A549 (cell line): ENCODE measurements at regions not wholly inside any gene's neighbourhood (a gene's known extent, or its start where the extent isn't known, plus 50 kb on each side); places are given as distances from the start of the nearest gene placed in this dataset.

ENCODE experiments used
- ATAC-seq, 2 experiments: fragments of 200-7000 bp in 1 of 2; fragments of >200 bp in 1 of 2; cut with Nextera tagmentation in 1 of 2; cut with Tn5 transposase in 1 of 2; 3 replicates each; pipeline versions ENCODE4 v1.8.0 to v1.9.1; 2018 to 2020; ENCODE audit warnings: mild to moderate bottlenecking in 1 of 2, moderate library complexity in 1 of 2
- CTCF ChIA-PET: fragments of 300-600 bp; sonication (Branson Sonifier 250); formaldehyde crosslinking; extraction: SDS; loops from one replicate; lab custom pipeline; 2021; ENCODE audit warnings: antibody characterized with exemption, inconsistent platforms; lab: Yijun Ruan, JAX
- POLR2A ChIA-PET: fragments of 350-600 bp; formaldehyde crosslinking; extraction: SDS; loops from one replicate; lab custom pipeline; 2021; ENCODE audit warnings: antibody characterized with exemption, inconsistent platforms; lab: Yijun Ruan, JAX
- DNase-seq, 2 experiments: peaks; one replicate each; pipeline versions ENCODE4 v3.0.0 to v3.0.0-alpha.2; 2011 to 2016; ENCODE audit warnings: low read depth in 1 of 2, low spot score in 1 of 2
- FAIRE-seq: peaks from 2 replicates; lab custom pipeline; 2011; peaks lifted over from hg19 to GRCh38; lab: Jason Lieb, UNC
- H3K27ac ChIP-seq, 2 experiments: fragments of >200 bp; sonication (Bioruptor Twin); formaldehyde crosslinking; 3 replicates each; pipeline ENCODE4 v1.5.1; 2016 to 2017
- H3K4me1 ChIP-seq: fragments of >200 bp; sonication (Bioruptor Twin); formaldehyde crosslinking; 3 replicates; pipeline ENCODE4 v1.6.1; 2016
- H3K4me2 ChIP-seq: fragments of >200 bp; sonication (Bioruptor Twin); formaldehyde crosslinking; 3 replicates; pipeline ENCODE4 v1.6.1; 2016
- H3K4me3 ChIP-seq: fragments of >200 bp; sonication (Bioruptor Twin); formaldehyde crosslinking; 3 replicates; pipeline ENCODE4 v1.5.1; 2016
- H3K9me3 ChIP-seq: fragments of >200 bp; sonication (Bioruptor Twin); formaldehyde crosslinking; 3 replicates; pipeline ENCODE4 v1.6.1; 2016
- BHLHE40 ChIP-seq: IDR thresholded peaks from 2 replicates; pipeline ENCODE4 v1.6.1; 2012; ENCODE audit warnings: low read depth, low read length, inconsistent platforms
- CBX2 ChIP-seq: fragments of 200-600 bp; sonication (generic); IDR thresholded peaks from 2 replicates; pipeline ENCODE4 v1.6.1; 2016; ENCODE audit warnings: low read depth, mild to moderate bottlenecking, borderline replicate concordance
- EHMT2 ChIP-seq: fragments of 200-600 bp; sonication (generic); IDR thresholded peaks from 2 replicates; pipeline ENCODE4 v1.6.1; 2016; ENCODE audit warnings: antibody characterized with exemption, low read depth, mild to moderate bottlenecking, moderate library complexity
- ESRRA ChIP-seq: fragments of 150-350 bp; IDR thresholded peaks from 2 replicates; pipeline ENCODE4 v1.6.1; 2014; ENCODE audit warnings: mild to moderate bottlenecking, low read length, borderline replicate concordance
- FOXS1 ChIP-seq: fragments of 250-450 bp; sonication (Bioruptor Pico); IDR thresholded peaks from 2 replicates; pipeline ENCODE4 v1.5.0; 2020; ENCODE audit warnings: mild to moderate bottlenecking, moderate library complexity
- HDAC2 ChIP-seq: fragments of 200-600 bp; sonication (generic); IDR thresholded peaks from 2 replicates; pipeline ENCODE4 v1.6.1; 2016
- HEYL ChIP-seq: fragments of 250-450 bp; sonication (Bioruptor Pico); IDR thresholded peaks from 2 replicates; pipeline ENCODE4 v1.8.0; 2021; ENCODE audit warnings: mild to moderate bottlenecking, moderate library complexity
- HOXB13 ChIP-seq: fragments of 250-450 bp; sonication (Bioruptor Pico); IDR thresholded peaks from 2 replicates; pipeline ENCODE4 v1.5.0; 2020; ENCODE audit warnings: low read depth, mild to moderate bottlenecking, moderate library complexity
- KDM5A ChIP-seq: fragments of 200-600 bp; sonication (generic); IDR thresholded peaks from 2 replicates; pipeline ENCODE4 v1.6.1; 2016; ENCODE audit warnings: antibody characterized with exemption, mild to moderate bottlenecking
- MAFK ChIP-seq: fragments of 450-650 bp; IDR thresholded peaks from 2 replicates; pipeline ENCODE4 v1.6.1; 2014; ENCODE audit not compliant: partially characterized antibody
- NPAS2 ChIP-seq: fragments of 250-450 bp; sonication (Bioruptor Pico); IDR thresholded peaks from 2 replicates; pipeline ENCODE4 v1.8.0; 2022; ENCODE audit warnings: mild to moderate bottlenecking, moderate library complexity, borderline replicate concordance
- NR3C1 ChIP-seq: fragments of >200 bp; sonication (Bioruptor Twin); formaldehyde crosslinking; IDR thresholded peaks from 3 replicates; pipeline ENCODE4 v1.6.1; 2017
- RAD21 ChIP-seq, 2 experiments: fragments of >200 bp in 1 of 2; sonication (Bioruptor Twin) in 1 of 2; formaldehyde crosslinking in 1 of 2; IDR thresholded peaks in 1 of 2; conservative IDR thresholded peaks in 1 of 2; 2 replicates in 1 of 2; 3 replicates in 1 of 2; pipeline ENCODE4 v1.6.1; 2012 to 2018; ENCODE audit warnings: inconsistent platforms in 1 of 2
- RFX5 ChIP-seq: fragments of 450-650 bp; IDR thresholded peaks from 2 replicates; pipeline ENCODE4 v1.7.1; 2014; ENCODE audit warnings: antibody characterized with exemption, mild to moderate bottlenecking, moderate library complexity
- RNF2 ChIP-seq: fragments of 200-600 bp; sonication (generic); IDR thresholded peaks from 2 replicates; pipeline ENCODE4 v1.6.1; 2016; ENCODE audit warnings: low read depth, mild to moderate bottlenecking, antibody characterized with exemption, moderate library complexity, borderline replicate concordance
- SREBF2 ChIP-seq: fragments of 450-650 bp; IDR thresholded peaks from 2 replicates; pipeline ENCODE4 v1.6.1; 2014; ENCODE audit warnings: mild to moderate bottlenecking, moderate library complexity
- TFCP2L1 ChIP-seq: fragments of 250-450 bp; sonication (Bioruptor Pico); IDR thresholded peaks from 2 replicates; pipeline ENCODE4 v1.5.0; 2021; ENCODE audit warnings: mild to moderate bottlenecking
- TP53 ChIP-seq: fragments of 250-450 bp; sonication (Bioruptor Pico); IDR thresholded peaks from 2 replicates; pipeline ENCODE4 v1.5.0; 2021; ENCODE audit warnings: mild to moderate bottlenecking, moderate library complexity
- ZC3H11A ChIP-seq: fragments of 450-650 bp; IDR thresholded peaks from 2 replicates; pipeline ENCODE4 v1.6.1; 2014; ENCODE audit warnings: antibody characterized with exemption, mild to moderate bottlenecking
- WGBS: methylation state at CpG from one replicate; pipeline ENCODE4 v1.1.6; 2017; ENCODE audit errors: missing lambda C conversion rate; 5-methylcytosine and 5-hydroxymethylcytosine counted together
- TF ChIP-seq, protein P1 (sequence below): IDR thresholded peaks from 2 replicates; pipeline ENCODE4 v1.6.1; 2012; ENCODE audit warnings: low read depth, borderline replicate concordance
- TF ChIP-seq, protein P2 (sequence below): fragments of >200 bp; sonication (Bioruptor Twin); formaldehyde crosslinking; IDR thresholded peaks from 3 replicates; pipeline ENCODE4 v1.5.1; 2016
- TF ChIP-seq, protein P3 (sequence below): fragments of >200 bp; sonication (Bioruptor Twin); formaldehyde crosslinking; IDR thresholded peaks from 3 replicates; pipeline ENCODE4 v1.6.1; 2016
- TF ChIP-seq, protein P4 (sequence below): fragments of >200 bp; sonication (Bioruptor Twin); formaldehyde crosslinking; IDR thresholded peaks from 2 replicates; pipeline ENCODE4 v1.6.1; 2016

DNA sequence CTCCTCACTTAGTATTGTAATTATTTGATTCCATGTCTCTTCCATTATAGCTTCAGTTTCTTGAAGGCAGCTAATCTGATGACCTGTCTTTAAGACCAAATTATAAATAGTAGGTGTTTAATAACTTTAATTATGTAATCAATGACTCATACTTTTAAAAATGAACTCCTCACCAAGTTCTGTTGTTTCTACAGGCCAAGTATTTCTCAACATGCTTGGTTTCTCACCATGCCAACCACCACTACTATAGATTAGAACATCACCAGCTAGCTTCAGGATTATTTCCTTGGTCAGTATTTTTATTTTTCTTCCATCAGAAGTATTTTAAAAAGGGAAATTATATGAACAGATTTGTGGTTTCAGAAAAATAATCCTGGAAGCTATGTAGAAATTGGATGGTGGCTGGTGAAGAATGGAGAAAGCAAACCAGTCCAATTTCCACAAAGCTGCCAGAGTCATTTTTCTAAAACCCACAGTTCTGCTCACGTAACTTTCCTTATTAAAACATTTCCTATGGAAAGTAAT is 237.7 kb upstream of the DACH1 start:
- Histone ChIP-seq H3K27ac (no peak overlapping the region), H3K4me3 (no peak overlapping the region), H3K9me3 (no peaks in the 10 kb centered on the region), H3K4me2 (no peak overlapping the region), H3K4me1 (no peaks in the 10 kb centered on the region)
- TF ChIP-seq, protein P1, sequence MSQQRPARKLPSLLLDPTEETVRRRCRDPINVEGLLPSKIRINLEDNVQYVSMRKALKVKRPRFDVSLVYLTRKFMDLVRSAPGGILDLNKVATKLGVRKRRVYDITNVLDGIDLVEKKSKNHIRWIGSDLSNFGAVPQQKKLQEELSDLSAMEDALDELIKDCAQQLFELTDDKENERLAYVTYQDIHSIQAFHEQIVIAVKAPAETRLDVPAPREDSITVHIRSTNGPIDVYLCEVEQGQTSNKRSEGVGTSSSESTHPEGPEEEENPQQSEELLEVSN: no peak
- no peak for TF ChIP-seq KDM5A
- TF ChIP-seq NPAS2: no peak
- TF ChIP-seq CBX2: no peak
- no peak for TF ChIP-seq NR3C1
- no peak for TF ChIP-seq RAD21 (conservative IDR thresholded peaks at IDR 0.05 in 1 of 2, IDR thresholded peaks at IDR 0.05 in 1 of 2)
- no peak for TF ChIP-seq FOXS1 (CRISPR knock-in tag)
- TF ChIP-seq, protein P2, sequence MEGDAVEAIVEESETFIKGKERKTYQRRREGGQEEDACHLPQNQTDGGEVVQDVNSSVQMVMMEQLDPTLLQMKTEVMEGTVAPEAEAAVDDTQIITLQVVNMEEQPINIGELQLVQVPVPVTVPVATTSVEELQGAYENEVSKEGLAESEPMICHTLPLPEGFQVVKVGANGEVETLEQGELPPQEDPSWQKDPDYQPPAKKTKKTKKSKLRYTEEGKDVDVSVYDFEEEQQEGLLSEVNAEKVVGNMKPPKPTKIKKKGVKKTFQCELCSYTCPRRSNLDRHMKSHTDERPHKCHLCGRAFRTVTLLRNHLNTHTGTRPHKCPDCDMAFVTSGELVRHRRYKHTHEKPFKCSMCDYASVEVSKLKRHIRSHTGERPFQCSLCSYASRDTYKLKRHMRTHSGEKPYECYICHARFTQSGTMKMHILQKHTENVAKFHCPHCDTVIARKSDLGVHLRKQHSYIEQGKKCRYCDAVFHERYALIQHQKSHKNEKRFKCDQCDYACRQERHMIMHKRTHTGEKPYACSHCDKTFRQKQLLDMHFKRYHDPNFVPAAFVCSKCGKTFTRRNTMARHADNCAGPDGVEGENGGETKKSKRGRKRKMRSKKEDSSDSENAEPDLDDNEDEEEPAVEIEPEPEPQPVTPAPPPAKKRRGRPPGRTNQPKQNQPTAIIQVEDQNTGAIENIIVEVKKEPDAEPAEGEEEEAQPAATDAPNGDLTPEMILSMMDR: no peak
- no peak for TF ChIP-seq TFCP2L1
- no peak for TF ChIP-seq RFX5
- TF ChIP-seq RNF2: no peak
- no peak for ATAC-seq
- CTCF ChIA-PET: no interaction called here
- POLR2A ChIA-PET: no interaction called here
- no peak for FAIRE-seq
- no peak for DNase-seq
- 0% methylated on average over 1 of the region's 1 CpG for WGBS

DNA sequence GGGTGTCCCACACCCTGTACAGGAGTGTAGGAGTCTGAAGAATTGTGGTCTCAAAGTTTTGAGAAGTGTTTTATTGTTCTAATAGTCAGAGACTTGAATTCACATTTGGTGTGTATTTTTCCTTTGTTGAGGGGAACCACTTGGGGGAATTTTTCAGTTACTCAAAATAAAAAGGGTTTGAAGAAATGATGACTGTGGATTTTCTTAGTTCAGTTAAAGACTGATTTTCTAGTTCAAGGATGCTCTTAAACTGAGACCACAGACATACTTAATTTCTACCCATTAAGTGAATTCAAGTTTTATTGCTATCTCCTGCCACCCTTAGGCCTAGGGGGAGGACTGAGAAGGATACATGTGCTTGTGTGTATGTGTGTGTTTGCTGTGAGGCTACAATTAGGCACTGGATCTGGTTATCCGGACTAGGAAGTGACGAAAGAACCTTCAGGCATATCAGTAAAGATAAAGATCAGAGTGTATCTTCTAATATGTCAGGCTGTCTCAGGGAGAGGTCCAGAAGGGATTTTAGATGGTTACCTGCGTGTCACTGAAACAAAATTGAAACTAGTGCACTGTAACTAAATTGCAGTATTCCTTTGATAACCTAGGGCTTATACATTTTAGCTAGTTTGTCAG is 234.9 kb upstream of the DACH1 start:
- ATAC-seq: no peak
- FAIRE-seq: no peak
- TF ChIP-seq SREBF2 (no peak), BHLHE40 (no peak), TP53 (CRISPR knock-in tag) (no peak), CBX2 (no peak), HDAC2 (no peak), MAFK (no peak), EHMT2 (no peak), RNF2 (no peak), HEYL (CRISPR knock-in tag) (no peak), HOXB13 (CRISPR knock-in tag) (no peak), ZC3H11A (no peak), FOXS1 (CRISPR knock-in tag) (no peak), NPAS2 (no peak)
- TF ChIP-seq, protein P3, sequence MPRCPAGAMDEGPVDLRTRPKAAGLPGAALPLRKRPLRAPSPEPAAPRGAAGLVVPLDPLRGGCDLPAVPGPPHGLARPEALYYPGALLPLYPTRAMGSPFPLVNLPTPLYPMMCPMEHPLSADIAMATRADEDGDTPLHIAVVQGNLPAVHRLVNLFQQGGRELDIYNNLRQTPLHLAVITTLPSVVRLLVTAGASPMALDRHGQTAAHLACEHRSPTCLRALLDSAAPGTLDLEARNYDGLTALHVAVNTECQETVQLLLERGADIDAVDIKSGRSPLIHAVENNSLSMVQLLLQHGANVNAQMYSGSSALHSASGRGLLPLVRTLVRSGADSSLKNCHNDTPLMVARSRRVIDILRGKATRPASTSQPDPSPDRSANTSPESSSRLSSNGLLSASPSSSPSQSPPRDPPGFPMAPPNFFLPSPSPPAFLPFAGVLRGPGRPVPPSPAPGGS: no peak
- TF ChIP-seq, all 56 proteins: peak for 0
- WGBS: 8% methylated on average over 3 of the region's 3 CpGs
- no peak for DNase-seq
- no peaks in the 10 kb centered on the region for H3K4me1 ChIP-seq
- H3K4me2 ChIP-seq: no peak overlapping the region
- H3K9me3 ChIP-seq: no peaks in the 10 kb centered on the region
- no peak overlapping the region for H3K4me3 ChIP-seq
- CTCF ChIA-PET: no interaction called here
- H3K27ac ChIP-seq: no peak overlapping the region
- POLR2A ChIA-PET: no interaction called here

DNA sequence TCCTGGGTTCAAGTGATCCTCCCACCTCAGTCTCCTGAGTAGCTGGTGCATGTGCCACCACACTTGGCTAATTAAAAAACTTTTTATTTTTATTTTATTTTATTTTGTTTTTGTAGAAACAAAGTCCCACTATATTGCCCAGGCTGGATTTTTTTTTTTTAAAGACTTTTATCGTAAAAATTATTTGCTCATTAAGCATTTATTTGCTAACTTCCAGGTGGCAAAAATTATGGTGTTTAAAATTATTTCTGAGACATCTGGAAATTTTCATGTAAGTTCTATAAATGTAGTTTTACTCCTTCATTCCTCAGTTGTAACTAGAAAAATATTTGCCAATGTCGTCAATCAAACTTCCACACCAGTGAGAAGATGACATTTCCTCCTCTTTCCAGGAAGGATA is 233.3 kb upstream of the DACH1 start:
- TF ChIP-seq ESRRA: no peak
- TF ChIP-seq CBX2: no peak
- no peak for TF ChIP-seq HEYL (CRISPR knock-in tag)
- TF ChIP-seq NR3C1: no peak
- TF ChIP-seq HDAC2: no peak
- TF ChIP-seq, protein P4, sequence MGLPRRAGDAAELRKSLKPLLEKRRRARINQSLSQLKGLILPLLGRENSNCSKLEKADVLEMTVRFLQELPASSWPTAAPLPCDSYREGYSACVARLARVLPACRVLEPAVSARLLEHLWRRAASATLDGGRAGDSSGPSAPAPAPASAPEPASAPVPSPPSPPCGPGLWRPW: no peak
- TF ChIP-seq, all 56 proteins: peak for 0
- H3K4me1 ChIP-seq: no peaks in the 10 kb centered on the region
- no peak overlapping the region for H3K4me3 ChIP-seq
- H3K9me3 ChIP-seq: no peaks in the 10 kb centered on the region
- FAIRE-seq: no peak
- POLR2A ChIA-PET: no interaction called here
- H3K27ac ChIP-seq: no peak overlapping the region
- H3K4me2 ChIP-seq: no peak overlapping the region
- 8% methylated on average over 2 of the region's 2 CpGs for WGBS
- ATAC-seq: no peak
- no peak for DNase-seq
- CTCF ChIA-PET: no interaction called here
